Cardiac muscle cell (in vitro differentiated cells and primary cell): ENCODE measurements at regions not wholly inside any gene's neighbourhood (a gene's known extent, or its start where the extent isn't known, plus 50 kb on each side); places are given as distances from the start of the nearest gene placed in this dataset.

Experiments used
- DNase-seq, 2 donors: peaks; one replicate each; pipeline versions ENCODE4 v3.0.0 to v3.0.0-alpha.2; 2010 to 2017; ENCODE audit warnings: low read depth in 1 of 2, low spot score in 1 of 2
- H3K27ac ChIP-seq: fragments of 200-600 bp; sonication (generic); 2 replicates; pipeline ENCODE4 v1.5.1; 2016
- H3K27me3 ChIP-seq: fragments of 200-600 bp; sonication (generic); 2 replicates; pipeline ENCODE4 v1.6.0; 2016; ENCODE audit warnings: control low read depth
- H3K36me3 ChIP-seq: fragments of 200-600 bp; sonication (generic); 2 replicates; pipeline ENCODE4 v1.5.1; 2016; ENCODE audit warnings: control low read depth
- H3K4me1 ChIP-seq: fragments of 200-600 bp; sonication (generic); 2 replicates; pipeline ENCODE4 v1.8.1; 2017; ENCODE audit warnings: low read depth, mild to moderate bottlenecking, mixed run types
- H3K4me3 ChIP-seq: fragments of 200-600 bp; sonication (generic); 2 replicates; pipeline ENCODE4 v1.5.1; 2016; ENCODE audit warnings: mild to moderate bottlenecking
- H3K9me3 ChIP-seq: fragments of 200-600 bp; sonication (generic); 2 replicates; pipeline ENCODE4 v1.5.1; 2017; ENCODE audit warnings: low read depth, mild to moderate bottlenecking, control low read depth
- CTCF ChIP-seq: IDR thresholded peaks from 2 replicates; pipeline ENCODE4 v1.5.1; 2012; ENCODE audit warnings: low read depth, mild to moderate bottlenecking, low read length

- H3K4me1 ChIP-seq: no peaks in the 10 kb centered on the region
- H3K36me3 ChIP-seq: no peaks in the 10 kb centered on the region
- TF ChIP-seq CTCF: no peak
- DNase-seq: no peak
- no peaks in the 10 kb centered on the region for H3K9me3 ChIP-seq
- H3K27ac ChIP-seq: no peak overlapping the region
- peaks cover 5% of the 10 kb centered on the region for H3K27me3 ChIP-seq
- no peak overlapping the region for H3K4me3 ChIP-seq
Observed at GRCh38 chr17:79224476-79224875, 149.9 kb downstream of the ENGASE start.

DNA sequence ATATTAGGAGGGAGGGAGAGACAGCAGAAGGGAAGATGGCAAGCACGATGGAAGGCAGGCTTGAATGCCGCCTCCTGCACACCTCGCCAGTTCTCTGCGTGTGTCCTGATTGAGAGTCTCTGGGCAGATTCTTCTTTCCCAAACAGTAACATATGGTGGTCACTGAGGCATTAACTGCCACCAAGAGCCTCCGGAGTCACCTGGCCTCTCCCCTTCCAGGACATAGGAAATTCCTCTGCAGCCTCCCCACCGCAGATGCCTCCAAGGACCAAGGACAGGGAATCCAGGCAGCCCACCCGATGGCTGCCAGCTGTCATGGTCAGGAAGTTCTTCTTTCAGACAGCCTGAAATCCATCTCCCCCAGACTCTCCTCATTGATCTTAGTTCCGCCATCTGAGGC, 149.3 kb downstream of the ENGASE start:
- TF ChIP-seq CTCF: no peak
- H3K27ac ChIP-seq: no peak overlapping the region
- H3K4me3 ChIP-seq: no peak overlapping the region
- H3K36me3 ChIP-seq: no peaks in the 10 kb centered on the region
- DNase-seq: no peak
- no peaks in the 10 kb centered on the region for H3K4me1 ChIP-seq
- peaks cover 5% of the 10 kb centered on the region for H3K27me3 ChIP-seq
- H3K9me3 ChIP-seq: no peaks in the 10 kb centered on the region

GRCh38 chr17:79223471-79223870, 148.8 kb downstream of the ENGASE start:
- H3K9me3 ChIP-seq: no peaks in the 10 kb centered on the region
- no peak for TF ChIP-seq CTCF
- peaks cover 5% of the 10 kb centered on the region for H3K27me3 ChIP-seq
- no peak overlapping the region for H3K4me3 ChIP-seq
- no peak for DNase-seq
- H3K36me3 ChIP-seq: no peaks in the 10 kb centered on the region
- no peak overlapping the region for H3K27ac ChIP-seq
- no peaks in the 10 kb centered on the region for H3K4me1 ChIP-seq

DNA sequence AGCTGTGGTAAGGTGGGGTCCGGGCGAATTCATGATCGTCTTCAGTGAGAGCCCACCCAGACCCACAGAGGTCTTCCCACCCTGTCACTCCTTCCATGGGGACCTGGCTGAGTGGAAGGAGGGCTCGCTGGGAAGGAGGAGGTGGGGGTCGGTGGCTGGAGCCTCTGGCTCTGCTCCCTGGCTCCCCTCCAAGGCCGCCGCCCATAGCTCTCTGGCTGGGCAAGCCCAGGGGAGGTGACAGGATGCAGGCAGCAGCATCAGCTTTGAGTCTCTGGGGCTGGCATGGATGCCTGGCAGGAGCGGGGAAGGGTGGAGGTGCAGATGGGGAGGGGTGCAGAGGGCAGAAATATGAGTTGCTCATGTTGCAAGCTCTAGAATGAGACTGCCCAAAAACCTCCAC, 147.0 kb downstream of the ENGASE start:
- no peak for TF ChIP-seq CTCF
- H3K4me3 ChIP-seq: no peak overlapping the region
- no peak overlapping the region for H3K27ac ChIP-seq
- no peaks in the 10 kb centered on the region for H3K36me3 ChIP-seq
- peaks cover 5% of the 10 kb centered on the region for H3K27me3 ChIP-seq
- DNase-seq: no peak
- no peaks in the 10 kb centered on the region for H3K9me3 ChIP-seq
- no peaks in the 10 kb centered on the region for H3K4me1 ChIP-seq

DNA sequence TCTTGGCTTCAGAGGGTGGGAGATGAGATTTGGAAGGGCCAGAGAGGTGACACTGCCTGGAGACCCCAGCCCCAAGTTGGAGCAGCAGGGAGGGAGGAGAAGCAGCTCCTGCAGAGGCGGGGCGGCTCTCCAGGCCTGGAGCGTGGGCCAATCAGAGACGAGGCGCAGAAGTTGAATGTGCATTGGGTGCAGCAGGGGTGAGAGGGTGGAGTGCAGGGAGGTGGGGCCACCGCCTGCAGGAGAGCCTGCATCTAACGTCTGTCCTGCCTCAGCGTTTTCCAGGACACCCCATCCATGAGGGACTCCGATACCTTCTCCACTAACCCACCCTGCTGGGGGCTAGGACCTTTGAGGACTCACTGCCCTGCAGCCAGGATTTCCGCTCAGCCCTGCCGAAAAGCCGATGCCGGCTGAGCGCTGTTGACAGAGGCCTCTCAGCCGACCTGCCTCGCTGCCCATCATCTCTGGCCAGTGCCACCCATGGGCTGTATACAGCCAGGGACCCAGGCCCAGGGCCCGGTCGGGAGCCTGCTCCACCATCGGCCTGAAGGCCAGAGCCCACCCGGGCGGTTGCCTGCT, 146.2 kb downstream of the ENGASE start:
- Histone ChIP-seq H3K4me3 (peak overlapping the region; percentile 11), H3K4me1 (no peaks in the 10 kb centered on the region), H3K9me3 (no peaks in the 10 kb centered on the region), H3K36me3 (no peaks in the 10 kb centered on the region), H3K27me3 (peaks cover 5% of the 10 kb centered on the region), H3K27ac (no peak overlapping the region)
- peak in 1 of 2 donors; percentile 63 for DNase-seq
- TF ChIP-seq CTCF: no peak
